H1 (cell line): ENCODE measurements at regions not wholly inside any gene's neighbourhood (a gene's known extent, or its start where the extent isn't known, plus 50 kb on each side); places are given as distances from the start of the nearest gene placed in this dataset.

Experiments used
- CTCF ChIA-PET: fragments of 300-600 bp; sonication (Branson Sonifier 250); formaldehyde crosslinking; loops from one replicate; lab custom pipeline; 2021; ENCODE audit not compliant: partially characterized antibody; lab: Charles Lee
- POLR2A ChIA-PET: fragments of 300-600 bp; sonication (Branson Sonifier 250); formaldehyde crosslinking; loops from one replicate; lab custom pipeline; 2021; ENCODE audit warnings: inconsistent platforms; ENCODE audit not compliant: partially characterized antibody; lab: Charles Lee
- DNase-seq, 2 experiments: peaks; one replicate each; pipeline versions ENCODE4 v3.0.0 to v3.0.0-alpha.2; 2010 to 2022; ENCODE audit warnings: low spot score in 2 of 2, low read depth in 1 of 2, mixed read lengths in 1 of 2
- FAIRE-seq: peaks from 2 replicates; lab custom pipeline; 2011; peaks lifted over from hg19 to GRCh38; lab: Jason Lieb, UNC
- H2AFZ ChIP-seq: 2 replicates; pipeline ENCODE4 v1.8.1; 2012; ENCODE audit warnings: low read length, inconsistent platforms
- H2AK5ac ChIP-seq: 2 replicates; pipeline ENCODE4 v1.6.1; 2013; ENCODE audit warnings: low read depth, low read length
- H2BK120ac ChIP-seq: replicated peaks from 2 replicates; pipeline ENCODE3; 2013; ENCODE audit warnings: low read depth, low read length, inconsistent platforms
- H2BK12ac ChIP-seq: 2 replicates; pipeline ENCODE4 v1.6.1; 2013; ENCODE audit warnings: low read depth, low read length
- H2BK15ac ChIP-seq: 2 replicates; pipeline ENCODE4 v1.6.1; 2013; ENCODE audit warnings: low read length
- H2BK20ac ChIP-seq: 2 replicates; pipeline ENCODE4 v1.6.1; 2013; ENCODE audit warnings: low read length
- H2BK5ac ChIP-seq: 2 replicates; pipeline ENCODE4 v1.6.1; 2013; ENCODE audit warnings: low read depth, low read length
- H3K14ac ChIP-seq: 2 replicates; pipeline ENCODE4 v1.6.1; 2013; ENCODE audit warnings: inconsistent platforms; ENCODE audit not compliant: insufficient read length
- H3K18ac ChIP-seq: 2 replicates; pipeline ENCODE4 v1.6.1; 2013; ENCODE audit warnings: low read length; ENCODE audit errors: extremely low read depth
- H3K23ac ChIP-seq: 2 replicates; pipeline ENCODE4 v1.6.1; 2013; ENCODE audit warnings: inconsistent platforms; ENCODE audit not compliant: insufficient read length
- H3K23me2 ChIP-seq: 2 replicates; pipeline ENCODE4 v1.6.1; 2013; ENCODE audit warnings: low read depth, low read length
- H3K27ac ChIP-seq: 2 replicates; pipeline ENCODE4 v1.6.1; 2011; ENCODE audit warnings: low read depth, low read length, inconsistent platforms
- H3K27me3 ChIP-seq, 4 experiments: replicated peaks in 1 of 4; 1 replicate in 1 of 4; 2 replicates in 3 of 4; pipeline versions ENCODE4 v1.6.1 to v1.8.1; 2011 to 2013; ENCODE audit warnings: low read length in 3 of 4, mild to moderate bottlenecking in 3 of 4, inconsistent platforms in 2 of 4, mixed read lengths in 2 of 4, moderate library complexity in 1 of 4; ENCODE audit not compliant: control insufficient read depth in 3 of 4, insufficient read depth in 3 of 4; ENCODE audit errors: extremely low read depth in 1 of 4
- H3K36me3 ChIP-seq, 4 experiments: 2 replicates each; pipeline versions ENCODE4 v1.6.1 to v1.8.1; 2011 to 2013; ENCODE audit warnings: mild to moderate bottlenecking in 4 of 4, low read length in 3 of 4, moderate library complexity in 2 of 4, control low read depth in 1 of 4, inconsistent platforms in 1 of 4; ENCODE audit not compliant: insufficient read depth in 4 of 4, control insufficient read depth in 2 of 4
- H3K4ac ChIP-seq: replicated peaks from 2 replicates; pipeline ENCODE3; 2013; ENCODE audit warnings: low read length, low read depth, mixed read lengths, inconsistent platforms; ENCODE audit not compliant: insufficient read length
- H3K4me1 ChIP-seq, 4 experiments: replicated peaks in 1 of 4; 1 replicate in 1 of 4; 2 replicates in 3 of 4; pipeline versions ENCODE4 v1.6.1 to v1.8.1; 2011 to 2013; ENCODE audit warnings: low read length in 3 of 4, inconsistent platforms in 2 of 4, mixed read lengths in 1 of 4; ENCODE audit not compliant: insufficient read depth in 4 of 4, control insufficient read depth in 3 of 4
- H3K4me2 ChIP-seq, 2 experiments: 2 replicates each; pipeline versions ENCODE4 v1.6.1 to v1.8.1; 2011 to 2013; ENCODE audit warnings: low read depth in 2 of 2, low read length in 2 of 2, control low read depth in 1 of 2, inconsistent platforms in 1 of 2, mild to moderate bottlenecking in 1 of 2; ENCODE audit not compliant: insufficient read depth in 1 of 2
- H3K4me3 ChIP-seq, 4 experiments: fragments of 200-600, 300-600 bp in 1 of 4; sonication (generic), shearing (Covaris generic), sonication (Bioruptor Twin) in 1 of 4; 2 replicates each; pipeline versions ENCODE4 v1.5.1 to v1.8.1; 2011 to 2016; ENCODE audit warnings: low read length in 4 of 4, low read depth in 3 of 4, control low read depth in 2 of 4, inconsistent platforms in 2 of 4, mild to moderate bottlenecking in 2 of 4, mixed read lengths in 1 of 4, moderate library complexity in 1 of 4; ENCODE audit not compliant: insufficient read depth in 2 of 4; ENCODE audit errors: extremely low read depth in 1 of 4
- H3K56ac ChIP-seq: replicated peaks from 2 replicates; pipeline ENCODE3; 2013; ENCODE audit warnings: low read depth, mild to moderate bottlenecking, mixed read lengths, low read length, inconsistent platforms; ENCODE audit not compliant: insufficient read length
- H3K79me1 ChIP-seq: 2 replicates; pipeline ENCODE4 v1.6.1; 2013; ENCODE audit warnings: low read depth, low read length, control low read depth
- H3K79me2 ChIP-seq, 2 experiments: 2 replicates each; pipeline versions ENCODE4 v1.6.1 to v1.8.1; 2012 to 2013; ENCODE audit warnings: low read length in 2 of 2, mild to moderate bottlenecking in 2 of 2, inconsistent platforms in 1 of 2; ENCODE audit not compliant: insufficient read depth in 2 of 2, control insufficient read depth in 1 of 2
- H3K9ac ChIP-seq, 4 experiments: replicated peaks in 1 of 4; 1 replicate in 1 of 4; 2 replicates in 3 of 4; pipeline versions ENCODE4 v1.6.1 to v1.8.1; 2011 to 2013; ENCODE audit warnings: low read depth in 3 of 4, low read length in 3 of 4, control low read depth in 2 of 4, mild to moderate bottlenecking in 2 of 4, moderate library complexity in 2 of 4, inconsistent platforms in 1 of 4; ENCODE audit errors: extremely low read depth in 1 of 4
- H3K9me3 ChIP-seq, 2 experiments: 2 replicates each; pipeline versions ENCODE4 v1.6.1 to v1.8.1; 2012 to 2013; ENCODE audit warnings: mild to moderate bottlenecking in 2 of 2, moderate library complexity in 2 of 2, control low read depth in 1 of 2, inconsistent platforms in 1 of 2, low read depth in 1 of 2, low read length in 1 of 2, mixed read lengths in 1 of 2; ENCODE audit not compliant: insufficient read depth in 2 of 2
- H4K20me1 ChIP-seq, 2 experiments: replicated peaks in 1 of 2; 2 replicates each; pipeline versions ENCODE3 to v1.8.1; 2011 to 2013; ENCODE audit warnings: inconsistent platforms in 2 of 2, low read length in 2 of 2, mild to moderate bottlenecking in 1 of 2; ENCODE audit not compliant: insufficient read depth in 2 of 2, control insufficient read depth in 1 of 2
- H4K5ac ChIP-seq: 2 replicates; pipeline ENCODE4 v1.6.1; 2013; ENCODE audit warnings: low read length, low read depth, mixed read lengths, inconsistent platforms; ENCODE audit not compliant: insufficient read length
- H4K8ac ChIP-seq: 2 replicates; pipeline ENCODE4 v1.8.0; 2013; ENCODE audit warnings: mild to moderate bottlenecking, moderate library complexity, low read length, inconsistent platforms; ENCODE audit not compliant: insufficient read depth; ENCODE audit errors: extremely low read depth
- H4K91ac ChIP-seq: replicated peaks from 2 replicates; pipeline ENCODE3; 2013; ENCODE audit warnings: low read length, mixed read lengths, inconsistent platforms; ENCODE audit not compliant: insufficient read length
- ASH2L ChIP-seq: fragments of 200-600, 300-600 bp; sonication (generic); IDR thresholded peaks from one replicate; pipeline ENCODE4 v1.7.1; 2017; ENCODE audit warnings: low read length
- BACH1 ChIP-seq: IDR thresholded peaks from 2 replicates; pipeline ENCODE4 v1.6.1; 2012; ENCODE audit warnings: low read length, improper control_type of control experiment
- KDM1A ChIP-seq: fragments of 200-600, 300-600 bp; sonication (generic); IDR thresholded peaks from 2 replicates; pipeline ENCODE4 v1.7.1; 2016; ENCODE audit warnings: mild to moderate bottlenecking, low read length, borderline replicate concordance
- NANOG ChIP-seq: IDR thresholded peaks from 2 replicates; pipeline ENCODE4 v1.6.1; 2011; ENCODE audit warnings: low read length, low read depth, mild to moderate bottlenecking, inconsistent platforms; ENCODE audit not compliant: insufficient read depth, poor library complexity, severe bottlenecking
- NRF1 ChIP-seq: IDR thresholded peaks from 2 replicates; pipeline ENCODE4 v1.6.1; 2011; ENCODE audit warnings: mild to moderate bottlenecking, low read depth, low read length, improper control_type of control experiment
- RBBP5 ChIP-seq: IDR thresholded peaks from 2 replicates; pipeline ENCODE4 v1.7.1; 2012; ENCODE audit warnings: low read depth, mild to moderate bottlenecking, inconsistent platforms, low read length, moderate library complexity, borderline replicate concordance
- TAF1 ChIP-seq: IDR thresholded peaks from 2 replicates; pipeline ENCODE4 v1.6.1; 2011; ENCODE audit warnings: mild to moderate bottlenecking, low read depth, low read length
- TCF12 ChIP-seq: IDR thresholded peaks from 2 replicates; pipeline ENCODE4 v1.6.1; 2011; ENCODE audit warnings: low read depth, mild to moderate bottlenecking, low read length
- WGBS, 2 experiments: shearing (Covaris generic) in 1 of 2; methylation state at CpG; one replicate each; pipeline versions ENCODE4 v1.1.6 to v1.1.7; 2013 to 2015; ENCODE audit warnings: low lambda C conversion rate in 2 of 2, mixed read lengths in 2 of 2, inconsistent platforms in 1 of 2, low coverage in 1 of 2, missing lambda C conversion rate in 1 of 2; ENCODE audit not compliant: insufficient replicate concordance in 2 of 2, insufficient coverage in 1 of 2, insufficient read length in 1 of 2; ENCODE audit errors: extremely low coverage in 1 of 2, missing lambda C conversion rate in 1 of 2; 5-methylcytosine and 5-hydroxymethylcytosine counted together
- TF ChIP-seq, protein P1 (sequence below): IDR thresholded peaks from 2 replicates; pipeline ENCODE4 v1.6.1; 2012; ENCODE audit warnings: inconsistent platforms
- TF ChIP-seq, protein P2 (sequence below): IDR thresholded peaks from 2 replicates; pipeline ENCODE4 v1.6.1; 2011; ENCODE audit warnings: low read length, improper control_type of control experiment

- H3K27ac ChIP-seq, result no peak overlapping the region
- no peak overlapping the region for H3K14ac ChIP-seq
- no peak overlapping the region for H2BK20ac ChIP-seq
- no peak overlapping the region for H3K4me2 ChIP-seq
- TF ChIP-seq TAF1 (no peak), KDM1A (no peak), NANOG (no peak), ASH2L (no peak), BACH1 (no peak), TCF12 (no peak), NRF1 (no peak), RBBP5 (no peak)
- TF ChIP-seq, protein P1, sequence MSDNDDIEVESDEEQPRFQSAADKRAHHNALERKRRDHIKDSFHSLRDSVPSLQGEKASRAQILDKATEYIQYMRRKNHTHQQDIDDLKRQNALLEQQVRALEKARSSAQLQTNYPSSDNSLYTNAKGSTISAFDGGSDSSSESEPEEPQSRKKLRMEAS, result no peak
- TF ChIP-seq, protein P2, sequence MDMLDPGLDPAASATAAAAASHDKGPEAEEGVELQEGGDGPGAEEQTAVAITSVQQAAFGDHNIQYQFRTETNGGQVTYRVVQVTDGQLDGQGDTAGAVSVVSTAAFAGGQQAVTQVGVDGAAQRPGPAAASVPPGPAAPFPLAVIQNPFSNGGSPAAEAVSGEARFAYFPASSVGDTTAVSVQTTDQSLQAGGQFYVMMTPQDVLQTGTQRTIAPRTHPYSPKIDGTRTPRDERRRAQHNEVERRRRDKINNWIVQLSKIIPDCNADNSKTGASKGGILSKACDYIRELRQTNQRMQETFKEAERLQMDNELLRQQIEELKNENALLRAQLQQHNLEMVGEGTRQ, result no peak
- H3K79me2 ChIP-seq, result no peaks in the 10 kb centered on the region
- H3K4ac ChIP-seq, result no peak overlapping the region
- H4K91ac ChIP-seq, result no peak overlapping the region
- H2BK5ac ChIP-seq, result no peak overlapping the region
- H3K4me1 ChIP-seq, result no peaks in the 10 kb centered on the region
- no peak overlapping the region for H3K56ac ChIP-seq
- 91% methylated on average over 7 of the region's 7 CpGs; no CpG with 5 or more reads in 1 of the 2 experiments for WGBS, 2 experiments
- no peak for FAIRE-seq
- H2AK5ac ChIP-seq, result no peak overlapping the region
- H3K23ac ChIP-seq, result no peak overlapping the region
- no peak overlapping the region for H3K9ac ChIP-seq
- no peak overlapping the region for H2AFZ ChIP-seq
- no peaks in the 10 kb centered on the region for H3K9me3 ChIP-seq
- H2BK15ac ChIP-seq, result no peak overlapping the region
- H2BK12ac ChIP-seq, result no peak overlapping the region
- H3K23me2 ChIP-seq, result no peaks in the 10 kb centered on the region
- no peaks in the 10 kb centered on the region for H4K20me1 ChIP-seq
- H3K27me3 ChIP-seq, result no peaks in the 10 kb centered on the region
- DNase-seq, result no peak
- no peaks in the 10 kb centered on the region for H3K36me3 ChIP-seq
- no peak overlapping the region for H4K8ac ChIP-seq
- no peak overlapping the region for H4K5ac ChIP-seq
- no peak overlapping the region for H3K4me3 ChIP-seq
- no peak overlapping the region for H2BK120ac ChIP-seq
- no peaks in the 10 kb centered on the region for H3K79me1 ChIP-seq
- POLR2A ChIA-PET, result no interaction called here
- no peak overlapping the region for H3K18ac ChIP-seq
- CTCF ChIA-PET, result interaction anchor here (0.8 kb wide), 1 partner anchor 12 kb away, joined by 3 read pairs; no protein-coding TSS in a partner anchor
These were observed 272.6 kb upstream of the IGF1R start for GRCh38 chr15:98375513-98376340.
